ENCODE measurements at regions not wholly inside any gene's neighbourhood (a gene's known extent, or its start where the extent isn't known, plus 50 kb on each side); places are given as distances from the start of the nearest gene placed in this dataset.

DNA sequence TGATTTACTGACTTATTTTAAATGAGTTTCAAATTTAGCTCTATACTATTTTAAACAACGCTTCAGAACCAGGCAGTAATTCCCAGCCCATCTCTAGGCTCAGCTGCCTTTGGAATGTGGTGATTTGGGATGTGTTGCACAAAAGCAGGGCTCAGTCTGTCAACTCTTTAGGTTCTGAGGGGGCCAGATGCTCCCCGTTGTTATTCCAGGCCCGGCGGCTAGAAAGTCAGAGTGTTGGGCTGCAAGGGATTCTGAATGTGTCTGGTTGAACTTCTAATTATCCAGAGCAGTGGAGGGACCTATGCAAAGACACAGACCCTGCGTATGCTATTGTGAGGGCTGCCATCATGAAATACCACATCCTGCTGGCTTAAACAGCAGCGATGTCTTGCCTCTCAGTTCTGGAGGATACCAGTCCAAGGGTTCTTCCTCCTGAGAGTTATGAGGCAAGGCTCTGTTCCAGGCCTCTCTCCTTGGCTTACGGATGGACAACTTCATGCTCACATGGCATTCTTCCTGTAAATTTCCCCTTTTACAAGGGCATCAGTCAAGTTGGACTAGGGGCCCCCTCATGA, 123.2 kb upstream of the TRIM2 start:
- Histone ChIP-seq H3K36me3 (ENCODE audit: control insufficient read depth, insufficient read depth, low read length) (no peaks in the 10 kb centered on the region), H3K27me3 (ENCODE audit: control insufficient read depth, insufficient read depth, low read length) (no peaks in the 10 kb centered on the region), H3K4me3 (ENCODE audit: low read depth in 2 of 2, low read length in 2 of 2) (no peak overlapping the region), H3K9me3 (ENCODE audit: control insufficient read depth, insufficient read depth, low read depth, low read length) (no peaks in the 10 kb centered on the region), H3K4me1 (ENCODE audit: control insufficient read depth, insufficient read depth, low read length) (0 out of 2 replicates have a peak, but pooled peaks cover 3% of the 10 kb centered on the region), H3K27ac (ENCODE audit: low read length) (no peak overlapping the region)
- intact Hi-C loops (cut with micrococcal nuclease; ENCODE audit: unreplicated experiment) = no loop called here
- in situ Hi-C loops (cut with HindIII; ENCODE audit: low pct_unique_long_range_greater_than_20kb, low sequenced_read_pairs) = no loop called here
- POLR2A ChIA-PET = no interaction called here
- no peak for DNase-seq (ENCODE audit: low read depth, low spot score)
- BruUV-seq (replicated peaks) = no TSS peak
- CTCF ChIA-PET = no interaction called here
- no peak for ATAC-seq
- TF ChIP-seq POLR2AphosphoS5 (IDR thresholded peaks at IDR 0.05; ENCODE audit: low read depth, low read length) = no peak
- TF ChIP-seq TCF7L2 (IDR thresholded peaks at IDR 0.05; ENCODE audit: low read depth, low read length) = no peak
- TF ChIP-seq, protein P1, sequence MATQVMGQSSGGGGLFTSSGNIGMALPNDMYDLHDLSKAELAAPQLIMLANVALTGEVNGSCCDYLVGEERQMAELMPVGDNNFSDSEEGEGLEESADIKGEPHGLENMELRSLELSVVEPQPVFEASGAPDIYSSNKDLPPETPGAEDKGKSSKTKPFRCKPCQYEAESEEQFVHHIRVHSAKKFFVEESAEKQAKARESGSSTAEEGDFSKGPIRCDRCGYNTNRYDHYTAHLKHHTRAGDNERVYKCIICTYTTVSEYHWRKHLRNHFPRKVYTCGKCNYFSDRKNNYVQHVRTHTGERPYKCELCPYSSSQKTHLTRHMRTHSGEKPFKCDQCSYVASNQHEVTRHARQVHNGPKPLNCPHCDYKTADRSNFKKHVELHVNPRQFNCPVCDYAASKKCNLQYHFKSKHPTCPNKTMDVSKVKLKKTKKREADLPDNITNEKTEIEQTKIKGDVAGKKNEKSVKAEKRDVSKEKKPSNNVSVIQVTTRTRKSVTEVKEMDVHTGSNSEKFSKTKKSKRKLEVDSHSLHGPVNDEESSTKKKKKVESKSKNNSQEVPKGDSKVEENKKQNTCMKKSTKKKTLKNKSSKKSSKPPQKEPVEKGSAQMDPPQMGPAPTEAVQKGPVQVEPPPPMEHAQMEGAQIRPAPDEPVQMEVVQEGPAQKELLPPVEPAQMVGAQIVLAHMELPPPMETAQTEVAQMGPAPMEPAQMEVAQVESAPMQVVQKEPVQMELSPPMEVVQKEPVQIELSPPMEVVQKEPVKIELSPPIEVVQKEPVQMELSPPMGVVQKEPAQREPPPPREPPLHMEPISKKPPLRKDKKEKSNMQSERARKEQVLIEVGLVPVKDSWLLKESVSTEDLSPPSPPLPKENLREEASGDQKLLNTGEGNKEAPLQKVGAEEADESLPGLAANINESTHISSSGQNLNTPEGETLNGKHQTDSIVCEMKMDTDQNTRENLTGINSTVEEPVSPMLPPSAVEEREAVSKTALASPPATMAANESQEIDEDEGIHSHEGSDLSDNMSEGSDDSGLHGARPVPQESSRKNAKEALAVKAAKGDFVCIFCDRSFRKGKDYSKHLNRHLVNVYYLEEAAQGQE (IDR thresholded peaks at IDR 0.05; ENCODE audit: insufficient read depth in 1 of 2, low read depth in 2 of 2, low read length in 1 of 2) = no peak
- TF ChIP-seq SIN3A (IDR thresholded peaks at IDR 0.05; ENCODE audit: borderline replicate concordance, insufficient read depth, low read depth, low read length) = no peak
- TF ChIP-seq, protein P2, sequence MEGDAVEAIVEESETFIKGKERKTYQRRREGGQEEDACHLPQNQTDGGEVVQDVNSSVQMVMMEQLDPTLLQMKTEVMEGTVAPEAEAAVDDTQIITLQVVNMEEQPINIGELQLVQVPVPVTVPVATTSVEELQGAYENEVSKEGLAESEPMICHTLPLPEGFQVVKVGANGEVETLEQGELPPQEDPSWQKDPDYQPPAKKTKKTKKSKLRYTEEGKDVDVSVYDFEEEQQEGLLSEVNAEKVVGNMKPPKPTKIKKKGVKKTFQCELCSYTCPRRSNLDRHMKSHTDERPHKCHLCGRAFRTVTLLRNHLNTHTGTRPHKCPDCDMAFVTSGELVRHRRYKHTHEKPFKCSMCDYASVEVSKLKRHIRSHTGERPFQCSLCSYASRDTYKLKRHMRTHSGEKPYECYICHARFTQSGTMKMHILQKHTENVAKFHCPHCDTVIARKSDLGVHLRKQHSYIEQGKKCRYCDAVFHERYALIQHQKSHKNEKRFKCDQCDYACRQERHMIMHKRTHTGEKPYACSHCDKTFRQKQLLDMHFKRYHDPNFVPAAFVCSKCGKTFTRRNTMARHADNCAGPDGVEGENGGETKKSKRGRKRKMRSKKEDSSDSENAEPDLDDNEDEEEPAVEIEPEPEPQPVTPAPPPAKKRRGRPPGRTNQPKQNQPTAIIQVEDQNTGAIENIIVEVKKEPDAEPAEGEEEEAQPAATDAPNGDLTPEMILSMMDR (IDR thresholded peaks at IDR 0.05) = no peak

DNA sequence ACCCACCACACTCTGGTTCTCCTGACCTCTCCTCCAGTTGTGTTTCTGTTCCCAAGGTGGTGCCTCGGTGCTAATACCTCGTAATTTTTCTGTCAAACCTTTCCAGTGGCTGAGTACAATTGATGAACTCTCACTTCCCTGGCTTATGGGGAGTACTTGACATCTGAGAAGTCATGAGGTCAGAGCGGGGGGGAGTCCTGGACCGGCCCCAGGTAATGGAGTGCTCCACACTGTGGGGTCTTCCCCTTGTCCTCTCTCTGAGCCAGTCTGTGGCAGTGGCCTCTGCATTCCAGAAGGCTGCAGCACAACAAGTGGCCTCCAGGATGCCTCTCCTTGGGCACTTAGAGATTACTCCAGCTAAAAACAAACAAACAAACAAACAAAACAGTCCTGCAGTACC, 122.5 kb upstream of the TRIM2 start:
- ATAC-seq (no peak), DNase-seq (ENCODE audit: low read depth, low spot score) (no peak)
- no TSS peak for BruUV-seq (replicated peaks)
- CTCF ChIA-PET = interaction anchor here (1.0 kb wide), 1 partner anchor 46 kb away, joined by 3 read pairs; no protein-coding TSS in a partner anchor
- in situ Hi-C loops (cut with HindIII; ENCODE audit: low pct_unique_long_range_greater_than_20kb, low sequenced_read_pairs) (no loop called here), intact Hi-C loops (cut with micrococcal nuclease; ENCODE audit: unreplicated experiment) (no loop called here)
- Histone ChIP-seq H3K4me1 (ENCODE audit: control insufficient read depth, insufficient read depth, low read length) (0 out of 2 replicates have a peak, but pooled peaks cover 3% of the 10 kb centered on the region), H3K9me3 (ENCODE audit: control insufficient read depth, insufficient read depth, low read depth, low read length) (no peaks in the 10 kb centered on the region), H3K27ac (ENCODE audit: low read length) (no peak overlapping the region), H3K27me3 (ENCODE audit: control insufficient read depth, insufficient read depth, low read length) (no peaks in the 10 kb centered on the region), H3K4me3 (ENCODE audit: low read depth in 2 of 2, low read length in 2 of 2) (no peak overlapping the region), H3K36me3 (ENCODE audit: control insufficient read depth, insufficient read depth, low read length) (no peaks in the 10 kb centered on the region)
- POLR2A ChIA-PET = no interaction called here
- TF ChIP-seq, protein P1 (IDR thresholded peaks at IDR 0.05; ENCODE audit: insufficient read depth in 1 of 2, low read depth in 2 of 2, low read length in 1 of 2) = no peak
- TF ChIP-seq, protein P2 (IDR thresholded peaks at IDR 0.05) = no peak
- TF ChIP-seq TCF7L2 (IDR thresholded peaks at IDR 0.05; ENCODE audit: low read depth, low read length) (no peak), SIN3A (IDR thresholded peaks at IDR 0.05; ENCODE audit: borderline replicate concordance, insufficient read depth, low read depth, low read length) (no peak), POLR2AphosphoS5 (IDR thresholded peaks at IDR 0.05; ENCODE audit: low read depth, low read length) (no peak)

All from Panc1 (cell line).